SK-N-SH treated with all-trans-retinoic acid at 6 μM for 48 hours (cell line): ENCODE measurements at regions not wholly inside any gene's neighbourhood (a gene's known extent, or its start where the extent isn't known, plus 50 kb on each side); places are given as distances from the start of the nearest gene placed in this dataset.

Experiments used
- PATZ1 ChIP-seq: fragments of 250-450 bp; sonication (Bioruptor Pico); IDR thresholded peaks from 2 replicates; pipeline ENCODE4 v1.8.0; 2020; ENCODE audit warnings: mild to moderate bottlenecking, moderate library complexity, borderline replicate concordance
- POU6F1 ChIP-seq: fragments of 250-450 bp; sonication (Bioruptor Pico); IDR thresholded peaks from 2 replicates; pipeline ENCODE4 v1.8.0; 2021; ENCODE audit warnings: low read depth, mild to moderate bottlenecking, moderate library complexity, borderline replicate concordance
- RARB ChIP-seq: fragments of 250-450 bp; sonication (Bioruptor Pico); IDR thresholded peaks from 2 replicates; pipeline ENCODE4 v1.8.0; 2021; ENCODE audit warnings: mild to moderate bottlenecking, moderate library complexity
- TCF4 ChIP-seq: fragments of 250-450 bp; sonication (Bioruptor Pico); IDR thresholded peaks from 2 replicates; pipeline ENCODE4 v1.8.0; 2021; ENCODE audit warnings: mild to moderate bottlenecking, moderate library complexity, borderline replicate concordance
- ZFP3 ChIP-seq: fragments of 250-450 bp; sonication (Bioruptor Pico); IDR thresholded peaks from 2 replicates; pipeline ENCODE4 v1.5.0; 2020; ENCODE audit warnings: mild to moderate bottlenecking, moderate library complexity
- ZFP30 ChIP-seq: fragments of 450-650 bp; formaldehyde crosslinking; IDR thresholded peaks from 2 replicates; pipeline ENCODE4 v1.5.0; 2022; ENCODE audit warnings: mild to moderate bottlenecking, moderate library complexity
- TF ChIP-seq, protein P1 (sequence below): fragments of 250-450 bp; sonication (Bioruptor Pico); IDR thresholded peaks from 2 replicates; pipeline ENCODE4 v1.5.1; 2021; ENCODE audit warnings: mild to moderate bottlenecking, moderate library complexity

GRCh38 chr1:79177844-79178243 lies 171.3 kb upstream of the ADGRL4 start:
- TF ChIP-seq PATZ1 (no peak), TCF4 (no peak), ZFP30 (no peak), ZFP3 (CRISPR knock-in tag) (no peak), RARB (no peak), POU6F1 (CRISPR knock-in tag) (no peak)
- TF ChIP-seq, protein P1, sequence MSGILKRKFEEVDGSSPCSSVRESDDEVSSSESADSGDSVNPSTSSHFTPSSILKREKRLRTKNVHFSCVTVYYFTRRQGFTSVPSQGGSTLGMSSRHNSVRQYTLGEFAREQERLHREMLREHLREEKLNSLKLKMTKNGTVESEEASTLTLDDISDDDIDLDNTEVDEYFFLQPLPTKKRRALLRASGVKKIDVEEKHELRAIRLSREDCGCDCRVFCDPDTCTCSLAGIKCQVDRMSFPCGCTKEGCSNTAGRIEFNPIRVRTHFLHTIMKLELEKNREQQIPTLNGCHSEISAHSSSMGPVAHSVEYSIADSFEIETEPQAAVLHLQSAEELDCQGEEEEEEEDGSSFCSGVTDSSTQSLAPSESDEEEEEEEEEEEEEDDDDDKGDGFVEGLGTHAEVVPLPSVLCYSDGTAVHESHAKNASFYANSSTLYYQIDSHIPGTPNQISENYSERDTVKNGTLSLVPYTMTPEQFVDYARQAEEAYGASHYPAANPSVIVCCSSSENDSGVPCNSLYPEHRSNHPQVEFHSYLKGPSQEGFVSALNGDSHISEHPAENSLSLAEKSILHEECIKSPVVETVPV (CRISPR knock-in tag), result no peak
